ENCODE measurements at regions not wholly inside any gene's neighbourhood (a gene's known extent, or its start where the extent isn't known, plus 50 kb on each side); places are given as distances from the start of the nearest gene placed in this dataset.

DNA sequence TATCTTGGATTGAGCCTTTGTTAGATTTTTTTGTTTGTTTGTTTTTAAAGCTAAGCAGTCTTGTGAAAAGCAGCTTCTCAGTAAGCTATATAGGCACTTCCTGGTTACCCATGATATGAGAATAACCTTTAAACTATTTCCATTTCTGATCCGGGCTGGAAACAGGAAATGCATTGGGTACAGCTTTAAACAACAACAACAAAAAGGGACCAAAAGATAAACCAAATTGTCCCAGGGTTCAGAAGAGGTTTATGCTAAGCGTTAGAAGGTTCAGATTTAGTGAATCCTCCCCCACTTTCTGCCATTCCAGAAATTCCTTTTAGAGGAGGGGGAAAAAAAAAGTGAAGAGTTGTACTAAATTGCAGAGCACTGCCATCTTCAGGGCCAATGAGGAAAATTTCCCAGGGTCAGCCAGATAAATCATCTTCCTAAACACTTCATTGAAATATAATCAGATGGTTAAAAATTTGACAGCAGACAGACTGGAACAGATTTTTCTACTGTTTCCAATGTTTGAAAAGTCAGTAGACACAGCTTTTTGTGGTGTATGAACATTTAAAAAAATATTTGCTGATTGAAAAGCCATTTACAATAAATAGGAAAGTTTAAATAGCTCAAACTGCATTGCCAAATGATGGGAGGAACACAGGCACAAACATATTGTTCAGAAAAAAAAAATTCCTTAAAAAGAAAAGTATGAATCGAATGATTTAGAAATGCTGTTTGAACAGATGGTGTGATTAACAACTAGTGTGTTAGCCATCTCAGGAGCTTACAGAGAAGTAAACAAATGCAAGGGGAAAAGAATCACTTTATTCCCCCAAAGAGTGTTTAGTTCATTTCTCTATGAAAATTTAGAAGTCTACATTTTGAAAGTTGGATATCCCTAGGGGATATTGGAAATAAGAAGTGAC lies 189.9 kb upstream of the TANK start:
- DNase-seq: no peak

GRCh38 chr2:160973991-160974390 lies 186.2 kb upstream of the TANK start:
- no peak for DNase-seq

DNA sequence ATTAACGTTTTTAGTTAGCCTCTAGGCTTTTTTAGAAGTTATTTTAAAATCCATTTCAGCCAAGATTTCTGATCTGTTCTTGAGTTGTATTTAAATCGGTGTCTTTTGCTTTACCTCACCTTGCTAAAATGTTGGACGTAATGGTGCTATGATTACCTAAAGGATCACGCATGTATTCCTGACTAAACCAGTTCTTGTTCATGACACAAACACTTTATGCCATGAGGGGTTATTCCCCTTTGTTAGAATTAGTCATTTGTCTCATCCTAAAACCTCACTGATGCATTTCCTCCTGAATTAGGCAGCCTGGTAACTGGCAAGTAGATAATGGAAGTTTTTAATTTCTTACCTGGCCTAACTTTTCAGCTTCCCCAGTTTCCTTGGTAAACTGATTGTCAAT lies 185.4 kb upstream of the TANK start:
- no peak for DNase-seq

DNA sequence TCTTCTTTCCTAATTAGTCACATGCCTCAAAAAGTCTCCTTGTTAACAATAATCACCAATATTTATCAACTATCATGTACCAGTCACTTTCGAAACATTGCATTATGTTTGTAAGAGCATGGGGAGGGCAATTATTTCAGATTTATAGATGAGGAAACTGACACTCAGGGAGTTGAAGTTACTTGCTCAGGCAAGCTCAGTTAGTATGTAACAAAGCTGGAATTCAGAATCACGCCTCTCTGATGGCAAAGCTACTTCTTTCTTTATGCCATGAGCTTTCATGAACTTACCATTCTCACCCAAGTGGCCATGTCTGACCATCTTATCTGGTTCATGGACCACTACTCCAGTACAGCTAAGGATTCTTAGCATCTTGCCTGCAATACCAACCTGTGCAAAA lies 183.4 kb upstream of the TANK start:
- no peak for DNase-seq

DNA sequence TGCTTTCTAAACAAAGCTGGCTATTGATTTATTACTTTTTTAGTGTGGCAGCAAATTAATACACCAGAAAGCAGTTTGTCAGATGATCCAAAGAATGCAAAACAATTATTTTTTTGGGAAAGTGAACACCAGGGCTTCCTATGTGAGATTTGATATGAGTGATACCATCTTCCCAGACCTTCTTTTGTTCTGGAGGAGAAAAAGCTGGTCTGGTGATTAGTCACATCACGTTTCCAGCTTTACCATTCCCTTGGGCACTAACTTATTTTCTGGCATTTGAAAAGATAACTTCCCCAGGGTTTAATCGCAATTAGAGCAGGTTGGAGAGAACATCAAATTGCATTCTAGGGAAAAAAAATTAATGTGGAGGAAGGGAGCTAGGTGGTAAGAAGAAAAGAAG lies 182.9 kb upstream of the TANK start:
- DNase-seq: no peak

DNA sequence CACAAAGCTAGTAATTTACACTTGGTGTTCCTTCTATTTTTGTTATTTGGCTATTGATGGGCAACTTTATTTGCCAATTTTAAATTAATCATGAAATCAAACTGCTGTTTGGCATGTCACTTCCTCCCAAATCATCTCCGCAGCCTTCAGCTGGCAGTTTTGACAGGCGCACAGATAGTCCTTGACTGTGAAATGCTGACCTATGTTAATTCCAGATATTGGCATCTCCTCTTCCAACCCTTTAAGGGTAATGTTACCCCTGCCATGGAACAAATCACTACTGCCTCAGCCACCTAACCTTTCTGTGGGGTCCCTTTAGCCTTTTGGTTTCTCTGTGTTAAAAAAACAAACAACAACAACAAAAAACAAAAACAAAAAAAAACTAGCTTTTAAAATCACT lies 182.4 kb upstream of the TANK start:
- DNase-seq: no peak

GRCh38 chr2:160984426-160985077 lies 175.7 kb upstream of the TANK start:
- DNase-seq: no peak

GRCh38 chr2:160989778-160990177 lies 170.4 kb upstream of the TANK start:
- no peak for DNase-seq

DNA sequence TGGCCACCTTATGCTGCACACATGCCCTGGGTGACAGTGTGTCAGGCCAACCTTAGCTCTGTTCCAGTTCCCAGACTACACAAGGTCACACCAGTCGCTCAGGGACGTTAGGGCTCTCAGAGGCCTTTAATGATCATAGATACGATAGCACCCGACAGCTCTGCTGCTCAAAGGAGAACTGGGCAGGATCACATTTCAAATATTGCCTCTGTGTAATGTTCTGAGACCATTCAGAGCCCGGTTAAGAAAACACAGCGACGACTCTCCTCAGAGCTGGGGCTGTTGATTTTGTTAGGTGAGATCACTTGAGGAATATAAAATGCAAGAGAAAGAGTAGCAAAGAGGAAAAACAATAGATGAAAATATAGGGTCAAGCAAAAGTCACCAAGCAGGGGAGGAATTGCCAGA lies 166.6 kb upstream of the TANK start:
- no peak for DNase-seq

- DNase-seq: no peak
Observed at GRCh38 chr2:160994141-160995002, 165.9 kb upstream of the TANK start.

DNA sequence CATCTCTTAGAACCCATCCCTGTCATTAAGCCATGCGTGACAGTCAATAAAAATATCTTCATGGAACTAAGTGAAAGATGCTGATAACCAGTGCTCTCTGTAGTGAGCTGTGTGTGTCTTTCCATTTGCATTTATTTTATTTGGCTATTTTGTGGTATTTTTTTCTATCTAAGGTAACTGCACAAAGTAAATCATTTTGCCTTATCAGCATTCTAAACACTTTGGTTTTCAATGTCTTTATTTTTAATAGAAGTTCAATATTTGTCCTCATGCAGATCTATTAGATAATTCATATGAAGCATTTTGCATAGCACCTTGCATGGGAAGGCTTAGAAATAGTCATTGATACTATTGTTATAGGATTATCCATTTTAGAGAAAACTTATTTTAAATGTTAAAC lies 163.6 kb upstream of the TANK start:
- no peak for DNase-seq

DNA sequence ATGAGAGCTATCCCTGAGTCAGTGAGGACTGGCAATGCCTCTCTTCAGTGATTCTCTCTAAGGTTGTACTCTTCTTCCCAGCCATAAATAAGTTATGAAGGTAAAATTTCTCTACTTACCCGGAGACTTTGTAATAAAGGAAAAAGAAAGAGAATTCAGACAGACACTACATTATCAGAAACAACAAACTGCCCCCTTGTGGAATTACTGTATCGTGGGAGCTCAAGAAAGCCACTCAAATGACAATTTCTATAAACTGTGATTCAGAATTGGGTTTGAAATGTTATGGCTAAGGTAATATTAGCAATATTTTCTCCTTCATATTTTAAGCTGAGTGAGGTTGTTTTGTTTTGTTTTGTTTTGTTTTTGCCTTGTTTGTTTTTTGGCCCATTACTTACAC lies 155.8 kb upstream of the TANK start:
- no peak for DNase-seq

DNA sequence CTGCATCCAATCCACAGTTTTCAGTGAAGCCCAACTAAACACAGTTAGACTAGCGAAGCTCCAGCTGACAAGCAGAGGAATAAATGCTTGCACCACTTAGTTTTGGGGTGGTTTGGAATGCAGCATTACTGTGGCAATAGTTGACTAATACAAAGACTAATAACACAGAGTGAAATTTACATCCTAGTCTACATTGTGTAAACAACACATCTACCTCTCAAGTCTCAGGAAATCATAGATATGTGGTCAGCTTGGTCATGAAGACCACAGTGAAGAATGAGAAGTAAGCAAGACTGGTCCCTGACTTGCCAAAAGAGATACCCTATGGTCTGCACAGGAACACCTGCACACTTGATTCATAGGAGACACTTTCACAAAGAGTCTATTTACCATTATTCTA lies 155.1 kb upstream of the TANK start:
- no peak for DNase-seq

DNA sequence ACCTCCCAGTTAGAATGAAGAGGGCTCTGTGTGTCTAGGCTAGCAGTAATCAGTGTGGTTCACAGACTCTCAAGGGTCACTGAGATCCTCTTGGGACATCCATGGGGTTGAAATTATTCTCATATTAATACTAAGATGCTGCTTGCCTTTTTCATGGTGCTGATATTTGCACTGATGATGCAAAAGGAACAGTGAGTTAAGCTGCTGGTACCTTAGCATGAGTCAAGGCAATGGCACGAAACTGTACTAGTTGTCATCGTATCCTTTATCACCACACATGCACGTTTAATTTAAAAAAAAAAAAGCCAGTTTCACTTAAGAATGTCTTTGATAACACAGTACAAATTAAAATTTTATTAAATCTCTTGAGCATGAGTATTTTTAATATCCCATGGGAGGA lies 151.9 kb upstream of the TANK start:
- no peak for DNase-seq

GRCh38 chr2:161010503-161011015 lies 149.7 kb upstream of the TANK start:
- DNase-seq: no peak

- DNase-seq: no peak
Observed at GRCh38 chr2:161017780-161018470, 142.3 kb upstream of the TANK start.

DNA sequence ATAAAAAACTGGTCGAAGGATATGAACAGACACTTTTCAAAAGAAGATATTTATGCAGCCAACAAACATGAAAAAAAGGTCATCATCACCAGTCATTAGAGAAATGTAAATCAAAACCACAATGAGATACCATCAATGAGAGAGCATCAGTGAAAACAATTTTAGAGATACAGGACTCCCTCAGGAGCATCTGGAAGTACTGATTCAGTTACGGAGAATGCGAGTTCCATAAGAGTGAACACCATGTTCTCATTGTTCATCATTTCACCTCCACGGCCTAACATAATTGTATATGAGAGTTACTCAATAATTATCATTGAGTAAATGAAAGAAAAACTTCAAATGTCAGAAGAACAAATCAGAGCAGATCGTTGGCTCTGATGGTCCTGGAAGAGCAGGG lies 140.9 kb upstream of the TANK start:
- DNase-seq: no peak

DNA sequence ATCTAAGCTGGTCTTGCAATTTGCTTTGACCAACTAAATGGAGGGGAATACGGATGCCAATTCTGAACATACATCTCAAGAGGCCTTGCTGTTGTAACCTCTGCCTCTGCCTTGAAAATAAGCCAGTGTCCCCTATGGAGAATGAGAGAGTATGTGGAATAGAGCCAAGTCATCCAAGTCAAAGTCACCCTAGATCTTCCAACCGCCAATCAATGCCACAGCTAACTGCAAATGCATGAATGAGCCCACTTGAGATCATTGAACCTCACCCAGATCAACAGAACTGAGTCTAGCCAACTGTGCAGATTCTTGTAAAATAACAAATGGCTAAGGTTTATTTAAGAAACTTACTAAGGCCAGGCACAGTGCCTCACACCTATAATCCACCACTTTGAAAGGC lies 139.8 kb upstream of the TANK start:
- DNase-seq: no peak

DNA sequence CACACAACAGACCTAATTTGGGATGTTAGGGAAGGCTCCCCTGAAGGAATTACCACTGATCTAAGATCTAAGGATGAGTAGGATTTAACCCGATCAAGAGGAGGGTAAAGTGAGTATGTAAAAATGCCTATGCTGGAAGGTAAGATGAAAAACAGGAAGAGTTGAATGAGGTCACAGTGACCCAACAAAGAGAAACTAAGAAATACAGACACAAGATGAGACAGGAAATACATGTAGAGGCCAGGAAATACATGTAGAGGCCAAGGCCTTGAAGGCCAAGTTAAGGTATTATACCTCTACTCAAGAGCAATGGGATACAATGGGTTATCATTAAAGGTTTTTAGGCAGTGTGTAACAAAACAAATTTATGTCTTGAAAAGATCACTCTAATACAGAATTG lies 131.6 kb upstream of the TANK start:
- no peak for DNase-seq

DNA sequence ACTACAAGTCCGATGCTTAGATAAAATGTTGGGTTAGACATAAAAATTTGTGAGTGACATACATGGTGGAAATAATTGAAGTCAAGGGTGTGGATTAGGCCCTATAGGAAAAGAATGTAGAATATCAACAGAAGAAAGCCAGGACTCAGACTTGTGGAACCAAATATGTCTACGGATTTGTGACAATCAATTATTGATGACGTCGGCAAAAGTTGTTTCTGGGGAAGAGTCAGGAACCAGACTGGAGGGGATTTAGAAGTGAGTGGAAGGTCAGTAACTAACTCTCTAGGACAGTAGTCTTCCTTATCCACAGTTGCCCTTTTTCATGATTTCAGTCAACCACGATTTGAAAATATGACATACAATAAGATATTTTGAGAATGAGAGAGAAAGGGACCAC lies 130.9 kb upstream of the TANK start:
- no peak for DNase-seq

- DNase-seq: no peak
Observed at GRCh38 chr2:161030260-161031063, 129.8 kb upstream of the TANK start.

DNA sequence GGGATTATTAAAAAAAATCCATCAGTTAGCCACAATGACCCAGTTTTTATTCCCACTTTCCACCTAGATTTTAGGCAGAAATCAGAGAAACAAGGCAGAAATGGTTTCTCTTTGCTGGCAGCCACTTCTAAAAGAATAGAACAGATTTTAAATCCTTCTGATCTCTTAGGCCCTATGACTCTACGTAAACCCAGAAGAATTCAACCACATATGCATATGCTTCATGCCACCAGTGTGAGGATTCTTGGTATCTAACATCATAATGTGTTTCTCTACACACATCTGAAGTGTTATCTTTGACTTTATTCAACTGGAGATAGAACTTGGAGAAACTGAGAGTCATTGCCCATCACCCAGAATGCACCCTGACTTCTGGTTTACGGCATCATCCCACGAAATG lies 128.7 kb upstream of the TANK start:
- no peak for DNase-seq
